NCI-H1694 treated with DMSO at 0.1 percent for 48 hours (cell line): ENCODE measurements at regions not wholly inside any gene's neighbourhood (a gene's known extent, or its start where the extent isn't known, plus 50 kb on each side); places are given as distances from the start of the nearest gene placed in this dataset.
"Not testable (repeated sequence)": the region's sequence is repeated elsewhere in the genome, so short reads cannot be mapped to it uniquely, and the experiment has no call there.

Experiments used
- DNase-seq: peaks from one replicate; lab custom pipeline; 2025; lab: John Stamatoyannopoulos, UW

- DNase-seq, result not testable (repeated sequence)
Observed at GRCh38 chr7:69393912-69394311, 204.4 kb upstream of the AUTS2 start.

- DNase-seq, result no peak
Observed at GRCh38 chr7:69395061-69395714, 203.1 kb upstream of the AUTS2 start.

DNA sequence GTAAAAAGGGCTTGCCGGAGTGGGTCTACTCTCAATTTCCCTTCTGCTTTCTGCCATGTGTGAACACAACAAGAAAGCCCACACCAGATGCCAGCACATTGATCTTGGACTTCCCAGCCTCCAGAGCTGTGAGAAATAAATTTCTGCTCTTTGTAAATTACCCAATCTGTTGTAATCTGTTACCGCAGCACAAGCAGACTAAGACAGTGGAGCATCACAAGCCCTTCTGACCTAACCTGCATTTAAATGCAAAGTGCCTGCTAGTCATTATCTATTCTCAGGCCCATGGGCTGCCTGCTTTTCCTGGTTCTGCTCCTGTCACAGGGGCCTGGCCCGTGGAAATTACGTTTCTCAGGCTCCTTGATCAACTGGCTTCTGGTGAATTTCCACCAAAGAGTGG, 199.3 kb upstream of the AUTS2 start:
- no peak for DNase-seq

DNA sequence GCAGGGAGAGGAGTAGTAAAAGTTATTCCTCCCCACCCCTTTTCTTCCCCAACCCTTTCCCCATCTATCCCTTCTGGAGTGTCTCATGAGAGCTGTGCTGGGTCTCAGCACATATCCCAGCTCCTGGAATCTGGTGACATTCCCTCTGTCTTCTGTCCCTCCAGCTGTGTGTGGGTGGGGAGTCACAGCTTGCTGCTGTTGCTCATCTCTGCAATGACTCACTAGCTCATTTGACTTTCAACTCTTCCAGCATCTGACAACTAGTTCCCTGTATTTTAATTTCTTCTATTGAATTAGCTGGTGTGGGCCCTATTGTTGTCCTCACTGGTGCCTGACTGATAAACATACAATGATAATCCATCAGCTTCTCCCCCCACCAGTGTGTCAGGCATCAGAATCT, 198.9 kb upstream of the AUTS2 start:
- DNase-seq, result no peak

DNA sequence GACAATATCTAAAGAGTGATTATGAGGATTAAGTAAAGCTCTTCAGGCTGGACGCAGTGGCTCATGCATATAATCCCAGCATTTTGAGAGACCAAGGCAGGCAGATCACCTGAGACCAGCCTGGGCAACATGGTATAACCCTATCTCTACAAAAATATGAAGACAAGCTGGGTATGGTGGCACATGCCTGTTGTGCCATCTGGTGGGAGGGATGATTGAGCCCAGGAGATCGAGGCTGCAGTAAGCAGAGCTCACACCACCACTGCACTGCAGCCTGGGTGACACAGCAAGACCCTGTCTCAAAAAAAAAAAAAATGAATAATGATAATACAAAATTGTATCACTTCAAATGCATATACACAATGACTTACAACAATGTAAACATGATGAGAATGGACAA, 195.6 kb upstream of the AUTS2 start:
- peak; percentile 28 for DNase-seq

DNA sequence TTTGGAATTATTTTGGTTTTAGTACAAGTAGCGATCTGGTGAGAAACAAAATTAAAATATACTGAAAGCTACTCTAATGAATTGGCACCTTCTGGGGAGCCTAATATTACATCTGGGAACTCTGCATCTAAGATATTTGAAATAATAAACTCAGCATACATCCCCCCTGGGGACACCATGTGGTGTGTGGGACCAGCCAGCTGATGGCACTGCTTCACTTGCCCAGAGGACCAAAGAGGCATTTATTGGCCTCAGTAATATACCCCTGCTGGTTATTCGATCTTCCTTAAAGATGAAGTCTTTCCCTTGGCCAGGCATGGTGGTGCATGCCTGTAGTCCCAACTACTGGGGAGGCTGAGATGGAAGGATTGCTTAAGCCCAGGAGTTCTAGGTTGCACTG, 195.1 kb upstream of the AUTS2 start:
- DNase-seq, result peak; percentile 23

DNA sequence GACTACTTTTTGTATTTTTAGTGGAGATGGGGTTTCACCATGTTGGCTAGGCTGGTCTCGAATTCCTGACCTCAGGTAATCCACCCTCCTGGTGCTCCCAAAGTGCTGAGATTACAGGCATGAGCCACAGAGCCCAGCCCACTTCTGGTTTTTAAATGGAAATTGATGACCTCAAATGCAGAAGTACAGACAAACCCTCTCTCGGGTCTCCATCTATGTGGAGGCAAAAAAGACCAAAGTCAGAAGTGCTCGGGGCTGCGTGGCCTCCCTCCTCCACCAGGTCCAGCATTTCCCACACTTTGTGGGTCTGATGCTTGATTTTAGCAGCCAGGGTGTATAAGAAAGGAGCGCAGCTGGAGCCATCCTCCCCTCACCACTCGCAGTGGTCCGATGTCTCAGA, 187.3 kb upstream of the AUTS2 start:
- DNase-seq, result no peak

GRCh38 chr7:69411466-69411865, 186.8 kb upstream of the AUTS2 start:
- DNase-seq, result no peak

DNA sequence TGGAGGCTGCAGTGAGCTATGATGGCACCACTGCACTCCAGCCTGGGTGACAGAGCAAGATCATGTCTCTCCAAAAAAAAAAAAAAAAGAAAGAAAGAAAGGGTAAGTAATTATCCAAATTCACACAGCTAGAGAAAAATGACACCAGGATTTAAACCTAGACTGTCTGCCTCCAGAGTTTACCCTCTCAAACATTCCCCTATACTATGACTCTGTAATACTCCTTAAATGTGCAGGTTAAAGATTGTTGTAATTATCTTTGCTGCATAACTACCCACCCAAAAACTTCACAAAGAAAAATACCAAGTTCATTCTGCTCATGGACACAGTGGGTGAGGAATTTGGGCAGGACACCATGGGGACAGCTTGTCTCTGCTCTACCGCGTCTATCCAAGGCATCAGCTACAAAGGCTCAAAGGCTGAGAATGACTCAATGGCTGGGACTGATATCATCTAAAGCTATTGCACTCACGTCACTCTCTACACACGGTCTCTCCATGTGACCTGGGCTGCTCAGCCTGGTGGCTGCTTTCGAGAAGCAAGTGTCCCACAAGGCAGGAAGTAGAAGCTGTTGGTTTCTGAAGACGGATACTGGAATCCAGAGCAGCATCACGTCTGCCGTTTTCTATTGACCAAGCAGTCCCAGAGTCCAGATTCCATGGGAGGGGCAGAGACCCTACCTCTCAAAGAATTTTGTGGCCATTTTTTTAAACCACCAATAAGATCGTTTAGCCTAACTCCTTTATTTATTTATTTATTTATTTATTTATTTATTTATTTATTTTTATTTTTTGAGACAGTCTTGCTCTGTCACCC, 185.7 kb upstream of the AUTS2 start:
- DNase-seq, result no peak

DNA sequence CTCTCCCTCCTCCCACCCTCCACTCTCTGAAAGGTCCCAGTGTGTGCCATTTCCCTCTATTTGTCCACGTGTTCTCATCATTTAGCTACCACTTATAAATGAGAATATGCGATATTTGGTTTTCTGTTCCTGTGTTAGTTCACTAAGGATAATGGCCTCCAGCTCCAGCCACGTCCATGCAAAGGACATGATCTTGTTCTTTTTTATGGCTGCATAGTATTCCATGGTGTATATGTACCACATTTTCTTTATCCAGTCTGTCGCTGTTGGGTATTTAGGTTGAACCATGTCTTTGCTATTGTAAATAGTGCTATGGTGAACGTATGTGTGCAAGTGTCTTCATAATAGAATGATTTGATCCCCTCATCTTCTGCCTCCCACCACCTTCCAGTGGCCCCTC, 183.7 kb upstream of the AUTS2 start:
- no peak for DNase-seq

GRCh38 chr7:69418869-69419670, 179.2 kb upstream of the AUTS2 start:
- DNase-seq, result no peak

GRCh38 chr7:69419934-69420333, 178.3 kb upstream of the AUTS2 start:
- no peak for DNase-seq

GRCh38 chr7:69422574-69422985, 175.7 kb upstream of the AUTS2 start:
- DNase-seq, result no peak

GRCh38 chr7:69426705-69427104, 171.6 kb upstream of the AUTS2 start:
- no peak for DNase-seq

GRCh38 chr7:69428089-69428488, 170.2 kb upstream of the AUTS2 start:
- DNase-seq, result no peak

DNA sequence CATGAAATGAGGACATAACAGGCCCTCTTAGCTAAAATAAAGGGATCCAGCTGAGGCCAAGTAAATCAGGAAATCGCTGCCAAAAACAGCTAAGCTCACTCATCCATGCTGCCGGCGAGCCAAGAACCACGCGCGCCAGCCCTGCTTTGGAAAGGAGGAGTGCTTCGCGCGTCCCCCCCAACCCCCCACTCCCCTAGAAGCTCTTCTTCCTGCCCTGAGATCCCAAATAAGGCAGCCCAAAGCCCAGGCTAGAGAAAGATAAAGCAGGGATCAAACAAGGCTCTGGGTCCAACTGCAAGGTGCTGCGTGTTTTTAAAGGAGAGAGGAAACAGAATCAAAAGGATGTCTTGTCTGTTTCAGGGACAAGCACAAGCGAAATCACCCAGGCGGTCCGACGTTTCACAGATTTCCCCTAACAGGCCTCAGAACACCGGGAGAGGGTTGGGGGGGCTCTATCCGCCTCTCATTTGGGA, 168.3 kb upstream of the AUTS2 start:
- peak; percentile 80 for DNase-seq

- DNase-seq, result peak; percentile 73
Observed at GRCh38 chr7:69430384-69431021, 167.8 kb upstream of the AUTS2 start.

- no peak for DNase-seq
Observed at GRCh38 chr7:69431626-69432025, 166.6 kb upstream of the AUTS2 start.

GRCh38 chr7:69432276-69432675, 166.0 kb upstream of the AUTS2 start:
- not testable (repeated sequence) for DNase-seq

- DNase-seq, result no peak
Observed at GRCh38 chr7:69433081-69433480, 165.2 kb upstream of the AUTS2 start.

- no peak for DNase-seq
Observed at GRCh38 chr7:69434398-69434815, 163.9 kb upstream of the AUTS2 start.

- DNase-seq, result no peak
Observed at GRCh38 chr7:69435711-69436110, 162.6 kb upstream of the AUTS2 start.
